ENCODE measurements at regions not wholly inside any gene's neighbourhood (a gene's known extent, or its start where the extent isn't known, plus 50 kb on each side); places are given as distances from the start of the nearest gene placed in this dataset.

- Mint-ChIP-seq H3K36me3 (ENCODE audit: low read depth) (peaks cover 6% of the 10 kb centered on the region), H3K4me3 (no peak overlapping the region), H3K27me3 (ENCODE audit: insufficient read depth) (peaks cover 4% of the 10 kb centered on the region; the same call in 1 of the 2 replicates), H3K9me3 (peaks cover 78% of the 10 kb centered on the region), H3K4me1 (ENCODE audit: low read depth) (no peaks in the 10 kb centered on the region), H3K27ac (no peak overlapping the region)
- DNase-seq = no peak
- TF ChIP-seq, protein P1, sequence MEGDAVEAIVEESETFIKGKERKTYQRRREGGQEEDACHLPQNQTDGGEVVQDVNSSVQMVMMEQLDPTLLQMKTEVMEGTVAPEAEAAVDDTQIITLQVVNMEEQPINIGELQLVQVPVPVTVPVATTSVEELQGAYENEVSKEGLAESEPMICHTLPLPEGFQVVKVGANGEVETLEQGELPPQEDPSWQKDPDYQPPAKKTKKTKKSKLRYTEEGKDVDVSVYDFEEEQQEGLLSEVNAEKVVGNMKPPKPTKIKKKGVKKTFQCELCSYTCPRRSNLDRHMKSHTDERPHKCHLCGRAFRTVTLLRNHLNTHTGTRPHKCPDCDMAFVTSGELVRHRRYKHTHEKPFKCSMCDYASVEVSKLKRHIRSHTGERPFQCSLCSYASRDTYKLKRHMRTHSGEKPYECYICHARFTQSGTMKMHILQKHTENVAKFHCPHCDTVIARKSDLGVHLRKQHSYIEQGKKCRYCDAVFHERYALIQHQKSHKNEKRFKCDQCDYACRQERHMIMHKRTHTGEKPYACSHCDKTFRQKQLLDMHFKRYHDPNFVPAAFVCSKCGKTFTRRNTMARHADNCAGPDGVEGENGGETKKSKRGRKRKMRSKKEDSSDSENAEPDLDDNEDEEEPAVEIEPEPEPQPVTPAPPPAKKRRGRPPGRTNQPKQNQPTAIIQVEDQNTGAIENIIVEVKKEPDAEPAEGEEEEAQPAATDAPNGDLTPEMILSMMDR (IDR thresholded peaks at IDR 0.05) = no peak
These were observed 454.4 kb downstream of the BRD1 start for GRCh38 chr22:49373289-49373666.

DNA sequence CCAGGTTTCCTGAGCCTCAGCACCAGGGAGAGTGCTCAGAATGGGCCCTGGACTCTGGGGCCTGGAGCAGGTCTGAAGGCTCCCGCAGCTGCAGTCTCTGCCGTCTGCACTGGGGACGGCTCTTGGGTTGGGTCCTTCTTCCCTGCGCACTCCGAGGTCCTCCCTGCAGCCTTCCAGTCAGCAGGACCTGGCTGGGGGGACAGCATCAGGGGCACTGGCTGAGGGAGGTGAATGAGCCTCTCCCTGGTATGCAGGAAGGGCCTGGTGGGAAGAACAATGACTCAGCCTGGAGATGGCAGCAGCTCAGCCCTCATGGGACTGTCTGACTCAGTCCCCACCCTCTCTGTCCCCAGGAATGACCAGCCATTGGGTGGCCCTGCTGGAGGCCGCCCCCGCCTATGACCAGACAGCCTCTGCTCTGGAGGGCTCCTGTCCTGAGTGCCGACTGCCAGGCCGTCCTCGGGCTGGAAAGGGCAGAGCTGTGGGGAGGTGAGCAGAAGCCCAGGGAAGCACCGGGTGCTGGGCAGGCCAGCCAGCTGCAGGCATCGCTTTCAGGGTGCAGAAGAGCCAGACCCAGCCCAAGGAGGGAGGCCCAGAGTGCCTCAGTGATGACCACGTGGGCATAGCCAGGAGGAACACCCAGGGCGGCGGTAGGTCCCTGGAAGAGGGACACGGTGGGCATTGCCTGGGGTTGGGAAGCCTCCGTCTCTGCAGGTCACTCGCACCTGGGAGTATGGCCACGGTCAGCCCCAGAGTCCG, 455.0 kb downstream of the BRD1 start:
- Mint-ChIP-seq H3K27ac (no peak overlapping the region), H3K4me3 (no peak overlapping the region), H3K4me1 (ENCODE audit: low read depth) (no peaks in the 10 kb centered on the region), H3K36me3 (ENCODE audit: low read depth) (peaks cover 10% of the 10 kb centered on the region), H3K27me3 (ENCODE audit: insufficient read depth) (peaks cover 4% of the 10 kb centered on the region; the same call in 1 of the 2 replicates), H3K9me3 (peaks cover 78% of the 10 kb centered on the region)
- no peak for DNase-seq
- TF ChIP-seq, protein P1 (IDR thresholded peaks at IDR 0.05) = no peak

DNA sequence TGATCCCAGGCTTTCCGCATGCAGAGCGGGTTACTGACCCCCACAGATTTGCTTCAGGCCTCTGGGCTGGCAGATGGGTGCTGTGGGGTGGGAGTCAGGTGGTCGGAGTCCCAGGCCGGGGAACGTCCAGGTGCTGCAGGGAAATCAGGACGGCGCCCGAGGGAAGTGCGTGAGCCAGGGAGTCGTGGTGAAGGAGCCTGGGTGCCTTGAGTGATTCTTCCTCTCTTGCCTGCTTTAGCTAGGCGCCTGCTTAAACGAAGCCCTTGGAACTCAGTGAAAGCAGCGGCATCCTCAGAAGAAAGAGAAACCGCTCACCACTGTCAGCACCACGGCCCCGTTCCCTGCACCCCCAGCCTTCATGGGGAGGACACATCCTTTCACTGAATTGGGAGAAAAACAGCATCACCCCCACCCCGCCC, 455.6 kb downstream of the BRD1 start:
- Mint-ChIP-seq H3K27me3 (ENCODE audit: insufficient read depth) (peaks cover 1% of the 10 kb centered on the region; the same call in 1 of the 2 replicates), H3K27ac (no peak overlapping the region), H3K9me3 (peaks cover 75% of the 10 kb centered on the region), H3K36me3 (ENCODE audit: low read depth) (peaks cover 10% of the 10 kb centered on the region), H3K4me3 (no peak overlapping the region), H3K4me1 (ENCODE audit: low read depth) (no peaks in the 10 kb centered on the region)
- no peak for DNase-seq
- TF ChIP-seq, protein P1 (IDR thresholded peaks at IDR 0.05) = no peak

DNA sequence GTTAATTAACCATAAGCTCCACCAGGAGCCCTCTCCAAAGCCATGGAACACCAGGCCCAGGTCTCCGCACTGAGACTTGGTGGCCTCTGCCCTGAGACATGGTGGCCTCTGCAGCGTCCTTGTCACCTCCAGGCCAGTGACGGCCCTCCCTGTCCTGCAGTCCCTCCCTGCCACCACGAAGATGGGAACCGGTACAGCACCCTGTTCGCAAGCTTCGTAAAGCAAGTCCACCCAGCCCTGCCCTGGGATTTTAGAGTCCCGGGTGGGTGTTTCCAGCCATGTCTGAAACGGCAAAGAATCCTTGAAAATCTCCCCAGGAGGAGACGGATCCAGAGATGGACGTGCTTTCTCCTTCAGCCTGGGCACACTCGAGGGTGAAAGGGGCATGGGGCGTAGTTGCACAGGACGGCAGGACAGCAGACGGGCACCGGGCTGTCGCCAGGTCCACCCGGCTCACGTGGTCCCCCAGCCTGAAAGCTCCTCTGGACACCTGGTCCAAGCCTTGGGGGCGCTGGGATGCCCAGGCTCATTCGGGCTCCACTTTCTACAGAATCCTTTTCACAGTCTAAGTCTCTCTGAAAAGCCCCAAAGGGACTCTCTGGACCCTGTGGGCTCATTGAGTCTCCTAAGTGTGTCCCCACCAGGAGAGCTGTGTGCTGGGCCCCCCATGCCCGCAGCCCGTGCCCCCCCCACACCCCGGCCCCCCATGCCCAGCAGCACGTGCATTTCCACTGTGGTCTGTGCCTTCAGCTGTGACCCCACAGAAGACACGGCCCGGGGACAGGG, 456.2 kb downstream of the BRD1 start:
- Mint-ChIP-seq H3K9me3 (peaks cover 76% of the 10 kb centered on the region), H3K27me3 (ENCODE audit: insufficient read depth) (peaks cover 1% of the 10 kb centered on the region; the same call in 1 of the 2 replicates), H3K36me3 (ENCODE audit: low read depth) (peaks cover 10% of the 10 kb centered on the region), H3K4me3 (no peak overlapping the region), H3K27ac (no peak overlapping the region), H3K4me1 (ENCODE audit: low read depth) (no peaks in the 10 kb centered on the region)
- TF ChIP-seq, protein P1 (IDR thresholded peaks at IDR 0.05) = no peak
- DNase-seq = no peak

DNA sequence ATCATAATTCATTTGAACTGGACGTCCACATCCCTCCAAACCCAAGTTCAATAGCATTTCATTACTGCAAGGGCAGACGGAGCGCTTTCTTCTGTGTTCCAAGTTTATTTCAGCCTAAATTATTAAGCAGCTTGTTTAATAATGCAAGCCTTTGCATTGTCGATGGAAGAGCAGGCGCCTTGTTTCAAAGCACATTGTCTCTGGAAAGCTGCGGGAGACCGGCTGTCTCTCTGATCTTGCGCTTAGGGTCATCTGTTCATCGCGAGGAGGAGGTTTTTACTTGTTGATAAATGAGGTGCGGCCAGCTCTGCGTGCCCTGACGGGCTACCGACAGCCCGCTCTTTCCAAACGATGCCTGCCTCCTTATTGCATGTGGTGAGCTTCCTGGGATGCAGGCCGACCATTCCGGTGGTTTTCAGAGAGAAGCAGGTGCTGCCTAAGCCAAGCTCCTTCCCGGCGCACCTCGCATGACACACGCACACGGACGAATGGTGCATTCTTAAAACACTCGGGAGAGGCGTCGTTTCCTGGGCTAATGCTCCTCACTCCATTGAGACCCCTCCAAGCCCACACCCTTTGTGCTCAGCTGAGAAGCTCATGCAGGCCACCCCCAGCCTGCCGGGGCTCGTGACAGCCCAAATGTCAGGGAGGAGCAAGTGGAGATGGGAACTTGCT, 456.9 kb downstream of the BRD1 start:
- no peak overlapping the region for H3K4me3 Mint-ChIP-seq
- peaks cover 13% of the 10 kb centered on the region for H3K36me3 Mint-ChIP-seq (ENCODE audit: low read depth)
- peaks cover 78% of the 10 kb centered on the region for H3K9me3 Mint-ChIP-seq
- no peak overlapping the region for H3K27ac Mint-ChIP-seq
- H3K27me3 Mint-ChIP-seq (ENCODE audit: insufficient read depth) = peaks cover 1% of the 10 kb centered on the region; the same call in 1 of the 2 replicates
- TF ChIP-seq, protein P1 (IDR thresholded peaks at IDR 0.05) = no peak
- DNase-seq = no peak
- no peaks in the 10 kb centered on the region for H3K4me1 Mint-ChIP-seq (ENCODE audit: low read depth)
